Panc1 (cell line): ENCODE measurements at regions not wholly inside any gene's neighbourhood (a gene's known extent, or its start where the extent isn't known, plus 50 kb on each side); places are given as distances from the start of the nearest gene placed in this dataset.

Source experiments
- ATAC-seq: fragments of 200-7000 bp; cut with Tn5 transposase; 2 replicates; pipeline ENCODE4 v1.9.1; 2020; ENCODE audit warnings: mild to moderate bottlenecking, moderate library complexity
- BruUV-seq: library from RNA; stranded (reverse); fragments of 400-500 nt; replicated peaks from 2 replicates; lab custom pipeline; 2021; lab: Mats Ljungman, UMichigan
- CTCF ChIA-PET: fragments of 300-600 bp; sonication (Branson Sonifier 250); formaldehyde crosslinking; loops from one replicate; lab custom pipeline; 2022; ENCODE audit warnings: antibody characterized with exemption; lab: Charles Lee
- POLR2A ChIA-PET: fragments of 300-600 bp; sonication (Branson Sonifier 250); formaldehyde crosslinking; loops from one replicate; lab custom pipeline; 2022; ENCODE audit warnings: antibody characterized with exemption; lab: Charles Lee
- DNase-seq: peaks from one replicate; pipeline ENCODE4 v3.0.0-alpha.2; 2010; ENCODE audit warnings: low read depth, low spot score
- H3K27ac ChIP-seq: 2 replicates; pipeline ENCODE4 v1.5.1; 2011; ENCODE audit warnings: mild to moderate bottlenecking, low read length, inconsistent platforms
- H3K27me3 ChIP-seq: fragments of 200-500 bp; sonication (Bioruptor generic); 2 replicates; pipeline ENCODE4 v1.6.0; 2014; ENCODE audit warnings: low read length, inconsistent platforms; ENCODE audit not compliant: control insufficient read depth, insufficient read depth
- H3K36me3 ChIP-seq: fragments of 200-500 bp; sonication (Bioruptor generic); 2 replicates; pipeline ENCODE4 v1.5.1; 2014; ENCODE audit warnings: inconsistent platforms, mild to moderate bottlenecking, low read length, moderate library complexity; ENCODE audit not compliant: control insufficient read depth, insufficient read depth
- H3K4me1 ChIP-seq: 2 replicates; pipeline ENCODE4 v1.5.1; 2011; ENCODE audit warnings: inconsistent platforms, mild to moderate bottlenecking, low read length, moderate library complexity; ENCODE audit not compliant: control insufficient read depth, insufficient read depth
- H3K4me3 ChIP-seq, 2 experiments: 2 replicates each; pipeline ENCODE4 v1.5.1; 2011 to 2012; ENCODE audit warnings: low read depth in 2 of 2, low read length in 2 of 2, mild to moderate bottlenecking in 2 of 2, inconsistent platforms in 1 of 2, moderate library complexity in 1 of 2
- H3K9me3 ChIP-seq: fragments of 200-500 bp; sonication (Bioruptor generic); 2 replicates; pipeline ENCODE4 v1.5.1; 2014; ENCODE audit warnings: low read depth, mild to moderate bottlenecking, inconsistent platforms, low read length, moderate library complexity; ENCODE audit not compliant: control insufficient read depth, insufficient read depth
- CTCF ChIP-seq: fragments of 450-650 bp; IDR thresholded peaks from 2 replicates; pipeline ENCODE4 v1.5.1; 2017; ENCODE audit warnings: mild to moderate bottlenecking
- POLR2AphosphoS5 ChIP-seq: IDR thresholded peaks from 2 replicates; pipeline ENCODE4 v1.6.1; 2012; ENCODE audit warnings: mild to moderate bottlenecking, low read depth, low read length, moderate library complexity
- REST ChIP-seq, 2 experiments: IDR thresholded peaks; 2 replicates each; pipeline ENCODE4 v1.6.1; 2011 to 2012; ENCODE audit warnings: low read depth in 2 of 2, control low read depth in 1 of 2, low read length in 1 of 2, mild to moderate bottlenecking in 1 of 2, moderate library complexity in 1 of 2; ENCODE audit not compliant: insufficient read depth in 1 of 2
- SIN3A ChIP-seq: IDR thresholded peaks from 2 replicates; pipeline ENCODE4 v1.6.1; 2012; ENCODE audit warnings: low read depth, mild to moderate bottlenecking, low read length, moderate library complexity, borderline replicate concordance; ENCODE audit not compliant: insufficient read depth
- TCF7L2 ChIP-seq: IDR thresholded peaks from 2 replicates; pipeline ENCODE4 v1.6.1; 2011; ENCODE audit warnings: mild to moderate bottlenecking, low read depth, low read length, inconsistent platforms
- in situ Hi-C: cut with HindIII; loops from 2 replicates; pipeline ENCODE4 v1.10.0; 2016; ENCODE audit warnings: low sequenced_read_pairs, low pct_unique_long_range_greater_than_20kb
- intact Hi-C: fragments of 100-400 bp; cut with micrococcal nuclease; formaldehyde crosslinking; loops from one replicate; pipeline ENCODE4 v1.10.0; 2022; ENCODE audit not compliant: unreplicated experiment

GRCh38 chrX:10051866-10052480, 84.8 kb downstream of the CLDN34 start:
- TF ChIP-seq SIN3A: no peak
- TF ChIP-seq TCF7L2: no peak
- TF ChIP-seq POLR2AphosphoS5: no peak
- no peak for TF ChIP-seq REST (IDR thresholded peaks at IDR 0.05; ENCODE audit: insufficient read depth in 1 of 2, low read depth in 2 of 2, low read length in 1 of 2)
- TF ChIP-seq CTCF: no peak
- Histone ChIP-seq H3K4me3 (no peak overlapping the region), H3K36me3 (no peaks in the 10 kb centered on the region), H3K9me3 (no peaks in the 10 kb centered on the region), H3K4me1 (no peaks in the 10 kb centered on the region), H3K27ac (no peak overlapping the region), H3K27me3 (no peaks in the 10 kb centered on the region)
- in situ Hi-C loops (no loop called here), intact Hi-C loops (no loop called here)
- DNase-seq: no peak
- CTCF ChIA-PET: no interaction called here
- no peak for ATAC-seq
- POLR2A ChIA-PET: no interaction called here
- BruUV-seq: no TSS peak

GRCh38 chrX:10052906-10053625, 85.9 kb downstream of the CLDN34 start:
- DNase-seq (no peak), ATAC-seq (no peak)
- H3K4me1 ChIP-seq: no peaks in the 10 kb centered on the region
- no peaks in the 10 kb centered on the region for H3K36me3 ChIP-seq
- no TSS peak for BruUV-seq
- no peaks in the 10 kb centered on the region for H3K9me3 ChIP-seq
- in situ Hi-C loops (no loop called here), intact Hi-C loops (no loop called here)
- ChIA-PET POLR2A (no interaction called here), CTCF (no interaction called here)
- H3K27ac ChIP-seq: no peak overlapping the region
- H3K4me3 ChIP-seq: no peak overlapping the region
- TF ChIP-seq REST (IDR thresholded peaks at IDR 0.05; ENCODE audit: insufficient read depth in 1 of 2, low read depth in 2 of 2, low read length in 1 of 2) (no peak), CTCF (no peak), POLR2AphosphoS5 (no peak), SIN3A (no peak), TCF7L2 (no peak)
- H3K27me3 ChIP-seq: no peaks in the 10 kb centered on the region
